PC-9 (cell line): ENCODE measurements at regions not wholly inside any gene's neighbourhood (a gene's known extent, or its start where the extent isn't known, plus 50 kb on each side); places are given as distances from the start of the nearest gene placed in this dataset.
"Not testable (repeated sequence)": the region's sequence is repeated elsewhere in the genome, so short reads cannot be mapped to it uniquely, and the experiment has no call there.

Experiments used
- BruUV-seq: library from RNA; stranded (reverse); fragments of 400-500 nt; replicated peaks from 2 replicates; lab custom pipeline; 2021; lab: Mats Ljungman, UMichigan
- CTCF ChIA-PET: fragments of 300-600 bp; sonication (Branson Sonifier 250); formaldehyde crosslinking; loops from one replicate; lab custom pipeline; 2022; ENCODE audit warnings: antibody characterized with exemption; lab: Charles Lee
- POLR2A ChIA-PET: fragments of 300-600 bp; sonication (Branson Sonifier 250); formaldehyde crosslinking; loops from one replicate; lab custom pipeline; 2022; ENCODE audit warnings: antibody characterized with exemption; ENCODE audit not compliant: unreplicated experiment; lab: Charles Lee
- DNase-seq, 2 experiments: peaks; one replicate each; pipeline versions ENCODE4 v3.0.0 to v3.0.0-alpha.2; 2015 to 2022; ENCODE audit warnings: mixed read lengths in 1 of 2
- H2AFZ ChIP-seq: fragments of 200-600 bp; sonication (generic); 2 replicates; pipeline ENCODE4 v1.8.1; 2017; ENCODE audit warnings: antibody characterized with exemption
- H3F3A ChIP-seq: fragments of 200-600 bp; sonication (generic); 2 replicates; pipeline ENCODE4 v1.8.1; 2017; ENCODE audit warnings: antibody characterized with exemption, mild to moderate bottlenecking, low read depth; ENCODE audit not compliant: insufficient read depth
- H3K27ac ChIP-seq: fragments of 200-600 bp; sonication (generic); 2 replicates; pipeline ENCODE4 v1.6.1; 2016; ENCODE audit warnings: mixed run types
- H3K27me3 ChIP-seq: fragments of 200-600 bp; sonication (generic); 2 replicates; pipeline ENCODE4 v1.6.1; 2016; ENCODE audit warnings: low read depth, mixed run types; ENCODE audit not compliant: insufficient read depth
- H3K36me3 ChIP-seq: fragments of 200-600 bp; sonication (generic); 2 replicates; pipeline ENCODE4 v1.6.1; 2016; ENCODE audit warnings: low read depth, mixed run types
- H3K4me1 ChIP-seq: fragments of 200-600 bp; sonication (generic); replicated peaks from 2 replicates; pipeline ENCODE4 v1.6.1; 2016; ENCODE audit warnings: mixed run types; ENCODE audit not compliant: insufficient read depth
- H3K4me2 ChIP-seq: fragments of 200-600 bp; sonication (generic); 2 replicates; pipeline ENCODE4 v1.6.1; 2017; ENCODE audit warnings: mixed run types
- H3K4me3 ChIP-seq: fragments of 200-600 bp; sonication (generic); 2 replicates; pipeline ENCODE4 v1.6.1; 2016; ENCODE audit warnings: mixed run types
- H3K79me2 ChIP-seq: fragments of 200-600 bp; sonication (generic); 2 replicates; pipeline ENCODE4 v1.6.1; 2017; ENCODE audit warnings: low read depth, mixed run types
- H3K9me2 ChIP-seq: fragments of 200-600 bp; sonication (generic); 2 replicates; pipeline ENCODE4 v1.8.1; 2017; ENCODE audit warnings: mild to moderate bottlenecking; ENCODE audit not compliant: insufficient read depth
- H3K9me3 ChIP-seq: fragments of 200-600 bp; sonication (generic); 2 replicates; pipeline ENCODE4 v1.8.1; 2016; ENCODE audit warnings: low read depth; ENCODE audit not compliant: insufficient read depth
- H4K20me1 ChIP-seq: fragments of 200-600 bp; sonication (generic); 2 replicates; pipeline ENCODE4 v1.8.1; 2017; ENCODE audit not compliant: insufficient read depth
- EZH2 ChIP-seq: fragments of 200-600 bp; sonication (generic); IDR thresholded peaks from 2 replicates; pipeline ENCODE4 v1.8.0; 2017; ENCODE audit warnings: antibody characterized with exemption, low read depth
- intact Hi-C: fragments of 100-400 bp; cut with micrococcal nuclease; formaldehyde crosslinking; loops from one replicate; pipeline ENCODE4 v1.10.0; 2022; ENCODE audit not compliant: unreplicated experiment
- TF ChIP-seq, protein P1 (sequence below): fragments of 200-600 bp; sonication (generic); conservative IDR thresholded peaks from 2 replicates; pipeline ENCODE4 v1.6.1; 2017; ENCODE audit warnings: mixed run types, antibody characterized with exemption, mild to moderate bottlenecking, moderate library complexity

GRCh38 chr9:97160255-97160654 lies 121.3 kb upstream of the CTSV start:
- Histone ChIP-seq H3K79me2 (no peaks in the 10 kb centered on the region), H3K4me1 (no peaks in the 10 kb centered on the region), H3K36me3 (no peaks in the 10 kb centered on the region), H3K27me3 (no peaks in the 10 kb centered on the region), H4K20me1 (no peaks in the 10 kb centered on the region), H3K27ac (no peak overlapping the region), H3K9me2 (no peaks in the 10 kb centered on the region), H3F3A (no peaks in the 10 kb centered on the region), H2AFZ (no peak overlapping the region), H3K4me2 (no peak overlapping the region), H3K4me3 (no peak overlapping the region), H3K9me3 (no peaks in the 10 kb centered on the region)
- no peak for TF ChIP-seq EZH2
- TF ChIP-seq, protein P1, sequence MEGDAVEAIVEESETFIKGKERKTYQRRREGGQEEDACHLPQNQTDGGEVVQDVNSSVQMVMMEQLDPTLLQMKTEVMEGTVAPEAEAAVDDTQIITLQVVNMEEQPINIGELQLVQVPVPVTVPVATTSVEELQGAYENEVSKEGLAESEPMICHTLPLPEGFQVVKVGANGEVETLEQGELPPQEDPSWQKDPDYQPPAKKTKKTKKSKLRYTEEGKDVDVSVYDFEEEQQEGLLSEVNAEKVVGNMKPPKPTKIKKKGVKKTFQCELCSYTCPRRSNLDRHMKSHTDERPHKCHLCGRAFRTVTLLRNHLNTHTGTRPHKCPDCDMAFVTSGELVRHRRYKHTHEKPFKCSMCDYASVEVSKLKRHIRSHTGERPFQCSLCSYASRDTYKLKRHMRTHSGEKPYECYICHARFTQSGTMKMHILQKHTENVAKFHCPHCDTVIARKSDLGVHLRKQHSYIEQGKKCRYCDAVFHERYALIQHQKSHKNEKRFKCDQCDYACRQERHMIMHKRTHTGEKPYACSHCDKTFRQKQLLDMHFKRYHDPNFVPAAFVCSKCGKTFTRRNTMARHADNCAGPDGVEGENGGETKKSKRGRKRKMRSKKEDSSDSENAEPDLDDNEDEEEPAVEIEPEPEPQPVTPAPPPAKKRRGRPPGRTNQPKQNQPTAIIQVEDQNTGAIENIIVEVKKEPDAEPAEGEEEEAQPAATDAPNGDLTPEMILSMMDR = no peak
- BruUV-seq = no TSS peak
- intact Hi-C loops = no loop called here
- DNase-seq = no peak
- ChIA-PET CTCF (interaction anchor here (0.6 kb wide), 1 partner anchor 284 kb away, joined by 4 read pairs; no protein-coding TSS in a partner anchor), POLR2A (no interaction called here)

DNA sequence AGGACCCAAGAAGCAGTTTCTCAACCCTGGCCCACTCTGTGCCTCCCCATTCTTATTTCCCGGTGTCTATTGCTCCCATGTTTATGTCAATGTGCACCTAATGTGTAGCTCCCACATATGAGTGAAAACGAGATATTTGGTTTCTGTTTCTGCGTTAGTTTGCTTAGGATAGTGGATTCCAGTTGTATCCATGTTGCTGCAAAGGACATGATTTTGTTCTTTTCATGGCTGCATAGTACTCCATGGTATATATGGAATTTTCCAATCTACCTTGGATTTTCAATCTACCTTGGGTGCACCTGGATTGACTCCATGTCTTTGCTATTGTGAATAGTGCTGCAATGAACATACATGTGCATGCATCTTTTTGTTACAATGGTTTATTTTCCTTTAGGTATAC lies 119.8 kb upstream of the CTSV start:
- H3K4me3 ChIP-seq, H3K79me2 ChIP-seq, H2AFZ ChIP-seq, H3K36me3 ChIP-seq, intact Hi-C loops, H4K20me1 ChIP-seq, H3K4me2 ChIP-seq, BruUV-seq, H3K27me3 ChIP-seq, H3K27ac ChIP-seq, POLR2A ChIA-PET, H3K4me1 ChIP-seq, DNase-seq, H3K9me3 ChIP-seq, CTCF ChIA-PET, H3K9me2 ChIP-seq, H3F3A ChIP-seq: not testable (repeated sequence)

DNA sequence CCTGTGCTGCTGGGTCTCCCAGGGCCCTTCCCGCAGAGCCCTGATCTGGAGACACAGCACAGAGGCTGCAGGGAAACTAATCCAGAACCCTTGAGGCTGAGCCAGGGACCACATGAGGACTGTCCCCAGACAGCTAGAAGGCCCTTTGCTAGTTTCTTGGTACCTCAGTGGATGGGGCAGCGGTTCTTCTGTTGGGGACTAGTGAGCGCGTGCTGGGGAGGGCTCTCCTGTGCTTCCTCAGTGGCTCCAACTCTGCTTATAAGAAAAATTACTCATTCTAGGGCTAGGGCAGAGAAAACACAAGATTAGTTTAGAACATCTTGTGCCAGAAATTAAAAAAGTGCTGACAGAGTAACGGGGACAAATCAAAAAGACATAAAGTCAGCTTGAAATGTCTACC lies 116.5 kb upstream of the CTSV start:
- BruUV-seq, H3K27ac ChIP-seq, CTCF ChIA-PET, H3K9me3 ChIP-seq, H3K27me3 ChIP-seq, H2AFZ ChIP-seq, H3K4me1 ChIP-seq, H3K4me3 ChIP-seq, H3K4me2 ChIP-seq, H3F3A ChIP-seq, intact Hi-C loops, H4K20me1 ChIP-seq, H3K9me2 ChIP-seq, POLR2A ChIA-PET, H3K36me3 ChIP-seq, H3K79me2 ChIP-seq, DNase-seq: not testable (repeated sequence)

GRCh38 chr9:97153967-97154366 lies 115.0 kb upstream of the CTSV start:
- H3K4me1 ChIP-seq = no peaks in the 10 kb centered on the region
- no peaks in the 10 kb centered on the region for H3K9me3 ChIP-seq
- no peaks in the 10 kb centered on the region for H3K36me3 ChIP-seq
- no peak overlapping the region for H3K27ac ChIP-seq
- H4K20me1 ChIP-seq = no peaks in the 10 kb centered on the region
- BruUV-seq = no TSS peak
- H3F3A ChIP-seq = no peaks in the 10 kb centered on the region
- H3K9me2 ChIP-seq = no peaks in the 10 kb centered on the region
- H3K4me3 ChIP-seq = no peak overlapping the region
- CTCF ChIA-PET = no interaction called here
- TF ChIP-seq, protein P1 = no peak
- no peak for TF ChIP-seq EZH2
- POLR2A ChIA-PET = no interaction called here
- no peak for DNase-seq
- H3K27me3 ChIP-seq = no peaks in the 10 kb centered on the region
- H3K79me2 ChIP-seq = no peaks in the 10 kb centered on the region
- no peak overlapping the region for H3K4me2 ChIP-seq
- intact Hi-C loops = no loop called here
- no peak overlapping the region for H2AFZ ChIP-seq

DNA sequence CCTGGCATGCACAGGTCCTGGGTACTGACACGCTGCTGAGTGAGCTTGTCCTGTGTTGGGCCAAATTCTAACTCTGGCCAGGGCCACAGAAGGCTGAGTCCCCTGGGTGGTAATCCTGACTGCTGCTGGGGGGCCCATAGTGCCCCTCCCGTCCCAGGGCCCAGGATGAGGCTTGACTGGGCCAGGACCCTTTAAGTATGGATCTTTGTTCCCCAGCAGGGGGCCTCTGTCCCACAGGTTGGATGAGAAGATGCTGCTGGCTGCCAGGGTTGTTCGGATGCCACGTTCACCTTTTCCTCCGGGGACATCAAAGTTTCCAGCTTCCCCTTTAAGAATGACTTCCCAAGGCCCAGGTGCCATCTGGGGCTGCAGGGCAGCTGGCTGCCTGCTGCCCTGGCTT lies 114.2 kb upstream of the CTSV start:
- H2AFZ ChIP-seq, H3K9me2 ChIP-seq, DNase-seq, H3K36me3 ChIP-seq, intact Hi-C loops, CTCF ChIA-PET, H3K27me3 ChIP-seq, POLR2A ChIA-PET, H3K4me3 ChIP-seq, H3F3A ChIP-seq, H3K4me1 ChIP-seq, H3K4me2 ChIP-seq, H3K79me2 ChIP-seq, H3K9me3 ChIP-seq, H4K20me1 ChIP-seq, H3K27ac ChIP-seq, BruUV-seq: not testable (repeated sequence)

DNA sequence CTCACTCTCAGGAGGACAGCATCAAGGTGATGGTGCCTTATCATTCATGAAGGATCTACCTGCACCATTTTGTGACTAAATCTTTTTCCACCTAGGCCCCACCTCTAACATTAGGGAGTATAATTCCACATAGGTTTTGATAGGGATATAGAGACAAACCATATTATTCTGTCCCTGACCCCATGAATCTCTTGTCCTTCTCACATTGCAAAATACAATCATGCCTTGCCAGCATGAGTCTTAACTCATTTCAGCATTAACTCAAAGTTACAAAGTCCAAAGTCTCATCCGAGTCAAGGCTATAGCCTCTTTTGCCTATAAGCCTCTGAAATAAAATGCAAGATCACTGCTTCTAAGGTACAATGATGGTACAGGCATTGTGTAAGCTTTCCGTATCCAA lies 111.5 kb upstream of the CTSV start:
- H3K27ac ChIP-seq, BruUV-seq, H3K4me2 ChIP-seq, H3K4me1 ChIP-seq, intact Hi-C loops, H3K36me3 ChIP-seq, H3K9me2 ChIP-seq, H3K9me3 ChIP-seq, CTCF ChIA-PET, H3K79me2 ChIP-seq, POLR2A ChIA-PET, H3K27me3 ChIP-seq, H3F3A ChIP-seq, H4K20me1 ChIP-seq, H2AFZ ChIP-seq, H3K4me3 ChIP-seq, DNase-seq: not testable (repeated sequence)
